AG10803 (cell line): ENCODE measurements at regions not wholly inside any gene's neighbourhood (a gene's known extent, or its start where the extent isn't known, plus 50 kb on each side); places are given as distances from the start of the nearest gene placed in this dataset.

Experiments
- DNase-seq: peaks from one replicate; pipeline ENCODE4 v3.0.0; 2010; ENCODE audit warnings: low read depth
- H3K4me3 ChIP-seq: 2 replicates; pipeline ENCODE4 v1.5.1; 2011; ENCODE audit warnings: mild to moderate bottlenecking, low read length, control low read depth
- TF ChIP-seq, protein P1 (sequence below): conservative IDR thresholded peaks from 2 replicates; pipeline ENCODE4 v1.5.1; 2011; ENCODE audit warnings: mild to moderate bottlenecking, low read length, control low read depth, inconsistent platforms

DNA sequence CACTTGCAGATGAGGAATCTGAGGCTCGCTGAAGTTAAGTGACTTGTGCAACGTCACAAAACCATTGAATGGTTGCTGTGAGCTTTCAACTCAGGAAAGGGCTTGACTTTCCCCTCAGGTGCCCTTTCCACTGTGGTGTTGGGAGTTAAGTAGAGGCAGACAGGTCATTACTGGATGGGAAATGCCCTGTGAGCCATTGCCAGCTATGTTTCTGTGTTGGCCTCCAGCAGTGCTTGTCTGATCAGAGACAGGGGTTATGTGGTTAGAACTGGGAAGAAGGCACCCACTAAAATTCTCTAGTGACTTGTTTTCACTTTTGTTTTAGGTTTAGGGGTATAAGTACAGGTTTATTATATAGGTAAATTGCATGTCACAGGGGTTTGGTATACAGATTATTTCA is 96.6 kb downstream of the FDX1 start:
- H3K4me3 ChIP-seq = no peak overlapping the region
- DNase-seq = no peak
- TF ChIP-seq, protein P1, sequence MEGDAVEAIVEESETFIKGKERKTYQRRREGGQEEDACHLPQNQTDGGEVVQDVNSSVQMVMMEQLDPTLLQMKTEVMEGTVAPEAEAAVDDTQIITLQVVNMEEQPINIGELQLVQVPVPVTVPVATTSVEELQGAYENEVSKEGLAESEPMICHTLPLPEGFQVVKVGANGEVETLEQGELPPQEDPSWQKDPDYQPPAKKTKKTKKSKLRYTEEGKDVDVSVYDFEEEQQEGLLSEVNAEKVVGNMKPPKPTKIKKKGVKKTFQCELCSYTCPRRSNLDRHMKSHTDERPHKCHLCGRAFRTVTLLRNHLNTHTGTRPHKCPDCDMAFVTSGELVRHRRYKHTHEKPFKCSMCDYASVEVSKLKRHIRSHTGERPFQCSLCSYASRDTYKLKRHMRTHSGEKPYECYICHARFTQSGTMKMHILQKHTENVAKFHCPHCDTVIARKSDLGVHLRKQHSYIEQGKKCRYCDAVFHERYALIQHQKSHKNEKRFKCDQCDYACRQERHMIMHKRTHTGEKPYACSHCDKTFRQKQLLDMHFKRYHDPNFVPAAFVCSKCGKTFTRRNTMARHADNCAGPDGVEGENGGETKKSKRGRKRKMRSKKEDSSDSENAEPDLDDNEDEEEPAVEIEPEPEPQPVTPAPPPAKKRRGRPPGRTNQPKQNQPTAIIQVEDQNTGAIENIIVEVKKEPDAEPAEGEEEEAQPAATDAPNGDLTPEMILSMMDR = no peak
